ENCODE measurements at regions not wholly inside any gene's neighbourhood (a gene's known extent, or its start where the extent isn't known, plus 50 kb on each side); places are given as distances from the start of the nearest gene placed in this dataset.
A peak's percentile ranks its signal among the peaks of the same experiment; 100 is the strongest.

DNA sequence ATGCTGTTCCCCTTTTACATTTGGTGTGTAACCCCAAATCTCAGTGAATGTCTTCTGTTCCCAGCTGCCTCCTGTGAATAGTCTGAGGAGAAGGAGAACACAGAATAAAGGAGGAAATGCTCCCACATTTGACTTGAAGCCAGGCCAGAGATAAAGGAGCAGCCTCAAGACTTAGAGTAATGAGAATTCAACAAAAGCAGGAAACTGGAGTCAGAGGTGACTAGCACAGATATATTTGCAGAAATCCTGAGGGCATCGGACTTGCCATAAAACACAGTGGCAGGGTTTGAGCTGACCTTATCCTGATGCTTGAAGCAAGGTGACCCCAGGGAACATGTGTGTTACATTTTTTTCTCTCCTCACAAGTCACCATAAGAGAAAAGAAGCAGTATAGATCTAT, 291.4 kb upstream of the RND3 start:
- Histone ChIP-seq H3K4me3 (ENCODE audit: low read length) (no peak overlapping the region), H3K9me3 (ENCODE audit: control insufficient read depth, insufficient read depth, low read length) (no peaks in the 10 kb centered on the region), H3K36me3 (ENCODE audit: control insufficient read depth, insufficient read depth, low read length) (no peaks in the 10 kb centered on the region), H3K27ac (ENCODE audit: low read length) (no peak overlapping the region), H3K4me1 (ENCODE audit: control insufficient read depth, insufficient read depth, low read length) (no peaks in the 10 kb centered on the region), H3K27me3 (ENCODE audit: control insufficient read depth, insufficient read depth, low read length) (no peaks in the 10 kb centered on the region)
- DNase-seq (ENCODE audit: low read depth, low spot score): no peak
- WGBS (ENCODE audit: insufficient coverage, insufficient read length): no CpG with 5 or more reads among the region's 1 CpG

DNA sequence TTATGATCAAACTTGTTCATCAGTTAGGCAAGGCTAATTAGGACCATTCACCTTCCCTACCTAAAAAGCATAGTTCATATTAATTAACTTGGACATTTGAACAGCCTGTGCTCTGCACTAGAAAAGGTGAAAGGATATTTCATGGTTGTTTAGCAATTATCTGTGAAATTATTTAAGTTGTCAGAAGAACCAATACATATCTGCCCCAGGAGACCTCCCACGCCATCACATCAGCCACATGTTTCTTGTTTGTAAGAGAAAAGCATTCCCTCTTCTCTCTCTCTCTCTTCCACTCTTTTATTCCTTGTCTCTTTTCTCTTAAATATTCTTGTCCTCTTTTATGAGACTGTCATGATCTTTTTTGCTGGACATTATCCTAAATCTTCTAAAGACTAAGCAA, 282.0 kb upstream of the RND3 start:
- Histone ChIP-seq H3K27ac (ENCODE audit: low read length) (no peak overlapping the region), H3K4me3 (ENCODE audit: low read length) (no peak overlapping the region), H3K27me3 (ENCODE audit: control insufficient read depth, insufficient read depth, low read length) (no peaks in the 10 kb centered on the region), H3K36me3 (ENCODE audit: control insufficient read depth, insufficient read depth, low read length) (no peaks in the 10 kb centered on the region), H3K9me3 (ENCODE audit: control insufficient read depth, insufficient read depth, low read length) (no peaks in the 10 kb centered on the region), H3K4me1 (ENCODE audit: control insufficient read depth, insufficient read depth, low read length) (no peaks in the 10 kb centered on the region)
- no CpG with 5 or more reads among the region's 1 CpG for WGBS (ENCODE audit: insufficient coverage, insufficient read length)
- DNase-seq (ENCODE audit: low read depth, low spot score): no peak

DNA sequence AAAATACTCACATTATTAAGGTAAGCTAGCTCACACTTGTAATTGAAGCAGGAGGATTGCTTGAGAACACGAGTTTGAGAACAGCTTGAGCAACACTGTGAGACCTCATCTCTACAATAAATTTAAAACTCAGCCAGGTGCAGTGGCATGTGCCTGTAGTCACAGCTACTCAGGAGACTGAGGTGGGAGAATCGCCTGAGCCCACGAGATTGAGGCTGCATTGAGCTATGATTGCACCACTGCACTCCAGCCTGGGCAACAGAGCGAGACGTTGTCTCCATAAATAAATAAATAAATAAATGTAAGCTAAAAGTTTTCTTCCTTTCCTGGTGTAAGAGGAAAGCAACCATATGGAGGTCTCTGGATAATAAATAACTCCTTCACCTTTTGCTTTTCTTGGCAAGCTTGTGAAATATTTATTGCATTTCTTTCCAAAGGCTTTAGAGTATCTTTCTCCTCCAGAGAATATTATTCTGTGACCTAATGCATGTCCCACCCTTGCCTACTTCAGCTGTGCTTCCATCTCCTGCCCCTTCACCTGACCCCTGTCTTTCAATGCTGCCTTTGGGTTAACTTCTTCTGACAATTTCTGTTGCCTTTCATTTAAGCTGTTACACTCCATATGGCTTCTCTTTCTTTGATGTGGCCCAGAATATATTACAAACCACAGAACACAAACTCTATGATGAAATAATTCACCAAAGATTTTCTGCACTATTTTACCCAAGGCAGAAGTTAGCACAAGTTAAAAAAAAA, 280.7 kb upstream of the RND3 start:
- no peak for DNase-seq (ENCODE audit: low read depth, low spot score)
- Histone ChIP-seq H3K27ac (ENCODE audit: low read length) (no peak overlapping the region), H3K36me3 (ENCODE audit: control insufficient read depth, insufficient read depth, low read length) (no peaks in the 10 kb centered on the region), H3K4me3 (ENCODE audit: low read length) (no peak overlapping the region), H3K4me1 (ENCODE audit: control insufficient read depth, insufficient read depth, low read length) (no peaks in the 10 kb centered on the region), H3K9me3 (ENCODE audit: control insufficient read depth, insufficient read depth, low read length) (no peaks in the 10 kb centered on the region), H3K27me3 (ENCODE audit: control insufficient read depth, insufficient read depth, low read length) (no peaks in the 10 kb centered on the region)
- WGBS (ENCODE audit: insufficient coverage, insufficient read length): no CpG with 5 or more reads among the region's 5 CpGs

DNA sequence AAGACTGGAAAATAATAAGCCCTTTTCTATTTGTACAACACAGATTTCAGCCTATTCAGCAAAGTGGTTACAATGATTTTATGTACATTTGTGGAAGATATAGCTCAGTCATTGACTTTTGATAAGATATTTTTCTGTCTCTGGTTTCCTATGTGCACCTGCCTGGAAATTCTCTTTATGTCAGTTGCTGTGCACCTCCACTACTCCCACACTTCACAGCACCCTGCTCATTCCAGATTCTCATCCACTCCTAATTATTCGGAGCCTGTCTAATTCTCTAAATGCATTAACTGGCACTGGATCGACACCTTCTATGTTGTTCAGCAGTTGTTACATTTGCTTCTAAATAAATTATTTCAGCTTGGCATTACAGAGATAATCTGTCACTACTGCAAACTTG, 275.1 kb upstream of the RND3 start:
- Histone ChIP-seq H3K27ac (ENCODE audit: low read length) (no peak overlapping the region), H3K4me1 (ENCODE audit: control insufficient read depth, insufficient read depth, low read length) (no peaks in the 10 kb centered on the region), H3K9me3 (ENCODE audit: control insufficient read depth, insufficient read depth, low read length) (no peaks in the 10 kb centered on the region), H3K36me3 (ENCODE audit: control insufficient read depth, insufficient read depth, low read length) (no peaks in the 10 kb centered on the region), H3K4me3 (ENCODE audit: low read length) (no peak overlapping the region), H3K27me3 (ENCODE audit: control insufficient read depth, insufficient read depth, low read length) (no peaks in the 10 kb centered on the region)
- DNase-seq (ENCODE audit: low read depth, low spot score): no peak
- no CpG with 5 or more reads among the region's 2 CpGs for WGBS (ENCODE audit: insufficient coverage, insufficient read length)

DNA sequence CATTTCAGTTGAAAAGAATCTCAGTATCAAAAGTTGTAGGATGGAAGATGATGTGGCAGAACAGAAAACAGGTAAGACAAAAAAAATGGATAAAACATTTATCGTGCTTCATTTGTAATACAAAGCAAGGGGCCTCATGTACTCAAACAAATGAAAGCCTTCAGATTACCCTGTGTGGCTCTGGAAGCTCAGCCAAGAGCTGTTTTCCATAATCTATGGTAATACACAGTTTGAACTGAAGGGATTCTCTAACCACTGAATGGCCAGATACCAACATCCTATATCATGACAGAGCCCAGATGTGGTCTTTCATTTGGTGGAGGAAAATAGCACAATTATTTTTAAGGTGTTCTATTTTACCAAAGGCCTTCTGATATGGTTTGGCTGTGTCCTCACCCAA, 272.1 kb upstream of the RND3 start:
- WGBS (ENCODE audit: insufficient coverage, insufficient read length): no CpG with 5 or more reads among the region's 1 CpG
- H3K36me3 ChIP-seq (ENCODE audit: control insufficient read depth, insufficient read depth, low read length): no peaks in the 10 kb centered on the region
- DNase-seq (ENCODE audit: low read depth, low spot score): no peak
- H3K4me1 ChIP-seq (ENCODE audit: control insufficient read depth, insufficient read depth, low read length): no peaks in the 10 kb centered on the region
- no peak overlapping the region for H3K4me3 ChIP-seq (ENCODE audit: low read length)
- H3K27me3 ChIP-seq (ENCODE audit: control insufficient read depth, insufficient read depth, low read length): no peaks in the 10 kb centered on the region
- H3K27ac ChIP-seq (ENCODE audit: low read length): no peak overlapping the region
- no peaks in the 10 kb centered on the region for H3K9me3 ChIP-seq (ENCODE audit: control insufficient read depth, insufficient read depth, low read length)

DNA sequence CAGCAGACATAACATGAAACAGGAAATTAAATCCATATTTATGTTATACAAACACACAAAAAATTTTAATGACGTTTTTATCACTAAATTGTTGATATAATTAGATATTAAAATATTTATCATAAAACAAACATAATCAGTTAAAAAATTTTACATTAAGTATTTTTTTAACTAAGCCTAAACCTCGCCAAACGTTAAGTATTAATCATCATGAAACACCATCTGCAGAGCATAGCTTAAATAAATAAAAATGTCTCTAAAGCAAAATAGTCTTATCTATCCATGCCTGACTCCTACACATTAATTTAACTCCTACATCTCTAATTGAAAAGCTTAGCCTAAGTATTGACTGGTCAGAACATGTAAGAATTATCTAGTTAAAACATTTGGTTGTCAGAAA, 271.6 kb upstream of the RND3 start:
- Histone ChIP-seq H3K4me3 (ENCODE audit: low read length) (no peak overlapping the region), H3K27me3 (ENCODE audit: control insufficient read depth, insufficient read depth, low read length) (no peaks in the 10 kb centered on the region), H3K27ac (ENCODE audit: low read length) (no peak overlapping the region), H3K4me1 (ENCODE audit: control insufficient read depth, insufficient read depth, low read length) (no peaks in the 10 kb centered on the region), H3K36me3 (ENCODE audit: control insufficient read depth, insufficient read depth, low read length) (no peaks in the 10 kb centered on the region), H3K9me3 (ENCODE audit: control insufficient read depth, insufficient read depth, low read length) (no peaks in the 10 kb centered on the region)
- no CpG with 5 or more reads among the region's 3 CpGs for WGBS (ENCODE audit: insufficient coverage, insufficient read length)
- no peak for DNase-seq (ENCODE audit: low read depth, low spot score)

DNA sequence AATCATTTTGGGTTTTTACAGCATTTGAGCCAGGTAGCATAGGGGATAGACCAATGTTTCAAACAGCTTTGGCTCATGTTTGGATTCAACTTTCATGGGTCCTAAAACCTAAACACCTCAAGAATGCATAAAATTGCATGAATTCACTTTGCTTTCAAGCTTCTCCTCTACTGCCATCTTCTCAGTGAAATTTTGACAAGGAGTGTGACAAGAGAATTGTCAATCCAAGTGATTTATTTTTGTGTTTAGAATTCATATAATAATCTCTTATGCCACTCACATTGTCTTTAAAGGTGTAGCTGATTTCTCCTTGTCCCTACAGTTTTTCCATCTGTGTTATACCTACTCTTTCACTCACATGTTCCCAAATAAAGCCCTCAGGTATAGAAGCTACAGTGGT, 264.8 kb upstream of the RND3 start:
- no peaks in the 10 kb centered on the region for H3K27me3 ChIP-seq (ENCODE audit: control insufficient read depth, insufficient read depth, low read length)
- no peaks in the 10 kb centered on the region for H3K36me3 ChIP-seq (ENCODE audit: control insufficient read depth, insufficient read depth, low read length)
- H3K4me1 ChIP-seq (ENCODE audit: control insufficient read depth, insufficient read depth, low read length): no peaks in the 10 kb centered on the region; the same call in 1 of the 2 replicates
- H3K27ac ChIP-seq (ENCODE audit: low read length): no peak overlapping the region
- no peak for DNase-seq (ENCODE audit: low read depth, low spot score)
- H3K4me3 ChIP-seq (ENCODE audit: low read length): no peak overlapping the region
- no peaks in the 10 kb centered on the region for H3K9me3 ChIP-seq (ENCODE audit: control insufficient read depth, insufficient read depth, low read length)

DNA sequence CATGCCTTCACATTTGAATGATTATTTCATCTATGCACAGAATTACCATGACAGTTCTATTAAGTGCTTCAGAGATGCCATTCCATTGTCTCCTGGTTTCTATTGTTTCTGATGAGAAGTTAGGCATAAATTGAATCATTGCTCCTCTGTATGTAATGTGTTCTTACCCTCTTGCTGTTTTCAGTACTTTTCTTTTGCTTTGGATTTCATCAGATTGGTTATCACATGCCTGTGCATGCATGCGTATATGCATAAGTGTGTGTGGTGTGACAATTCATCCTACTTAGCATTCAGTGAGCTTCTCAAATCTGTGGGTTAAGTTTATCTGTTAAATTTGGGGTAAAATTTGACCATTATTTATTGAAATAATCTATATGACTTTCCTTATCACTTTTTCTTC, 263.3 kb upstream of the RND3 start:
- Histone ChIP-seq H3K36me3 (ENCODE audit: control insufficient read depth, insufficient read depth, low read length) (no peaks in the 10 kb centered on the region), H3K4me3 (ENCODE audit: low read length) (no peak overlapping the region), H3K27me3 (ENCODE audit: control insufficient read depth, insufficient read depth, low read length) (no peaks in the 10 kb centered on the region), H3K27ac (ENCODE audit: low read length) (no peak overlapping the region), H3K9me3 (ENCODE audit: control insufficient read depth, insufficient read depth, low read length) (no peaks in the 10 kb centered on the region), H3K4me1 (ENCODE audit: control insufficient read depth, insufficient read depth, low read length) (no peaks in the 10 kb centered on the region; the same call in 1 of the 2 replicates)
- WGBS (ENCODE audit: insufficient coverage, insufficient read length): no CpG with 5 or more reads among the region's 1 CpG
- no peak for DNase-seq (ENCODE audit: low read depth, low spot score)

DNA sequence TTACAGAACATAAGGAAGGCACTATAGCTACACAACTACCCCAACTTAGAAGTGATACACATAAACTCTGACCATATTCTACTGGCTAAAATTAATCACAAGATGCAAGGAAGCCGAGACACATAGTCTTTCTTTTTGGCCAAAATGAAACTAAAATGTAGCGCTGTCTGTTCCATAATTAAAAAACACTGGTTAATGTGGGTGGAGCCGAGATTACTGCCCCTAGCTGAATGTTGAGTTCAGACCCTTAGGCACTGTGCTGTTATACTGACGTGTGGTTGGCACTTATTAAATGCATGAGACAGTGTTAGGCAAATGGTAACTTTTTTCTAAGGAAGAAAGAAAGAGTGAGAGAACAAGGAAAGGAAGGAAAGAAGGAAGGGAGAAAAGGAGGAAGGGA, 254.6 kb upstream of the RND3 start:
- H3K27me3 ChIP-seq (ENCODE audit: control insufficient read depth, insufficient read depth, low read length): no peaks in the 10 kb centered on the region
- no peaks in the 10 kb centered on the region for H3K36me3 ChIP-seq (ENCODE audit: control insufficient read depth, insufficient read depth, low read length)
- H3K4me3 ChIP-seq (ENCODE audit: low read length): no peak overlapping the region
- no peaks in the 10 kb centered on the region for H3K9me3 ChIP-seq (ENCODE audit: control insufficient read depth, insufficient read depth, low read length)
- WGBS (ENCODE audit: insufficient coverage, insufficient read length): no CpG with 5 or more reads among the region's 4 CpGs
- H3K4me1 ChIP-seq (ENCODE audit: control insufficient read depth, insufficient read depth, low read length): no peaks in the 10 kb centered on the region
- no peak for DNase-seq (ENCODE audit: low read depth, low spot score)
- H3K27ac ChIP-seq (ENCODE audit: low read length): no peak overlapping the region

DNA sequence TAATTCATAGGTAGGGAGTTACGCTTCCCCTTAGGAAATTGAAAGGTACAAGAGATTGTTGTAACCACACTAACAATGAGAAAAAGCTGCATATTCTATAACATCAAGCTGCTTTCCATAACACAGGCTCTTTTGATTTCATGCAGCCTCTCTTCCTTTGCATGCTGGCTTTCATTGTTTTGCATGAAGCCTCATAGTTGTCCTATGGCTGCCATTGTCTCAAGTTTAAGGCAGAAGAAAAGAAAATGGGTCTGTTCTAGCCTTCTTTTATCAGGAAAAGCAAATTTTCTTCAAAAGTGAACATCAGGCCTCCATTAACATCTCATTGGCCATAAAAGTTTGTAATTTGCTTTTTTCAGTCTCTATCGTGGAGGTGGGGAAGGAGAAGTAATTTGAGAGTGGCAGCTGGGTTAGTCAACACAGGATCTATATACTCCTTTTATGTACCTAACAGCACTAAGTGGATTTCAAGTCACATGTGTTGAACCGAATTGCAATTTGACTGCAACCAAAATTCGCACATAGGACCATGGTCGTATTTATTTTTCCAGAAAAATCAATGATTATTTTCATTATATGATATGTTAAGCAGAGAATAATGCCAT, 248.5 kb upstream of the RND3 start:
- Histone ChIP-seq H3K27me3 (ENCODE audit: control insufficient read depth, insufficient read depth, low read length) (no peaks in the 10 kb centered on the region), H3K4me1 (ENCODE audit: control insufficient read depth, insufficient read depth, low read length) (peaks cover 6% of the 10 kb centered on the region; the same call in 1 of the 2 replicates), H3K9me3 (ENCODE audit: control insufficient read depth, insufficient read depth, low read length) (no peaks in the 10 kb centered on the region), H3K4me3 (ENCODE audit: low read length) (no peak overlapping the region), H3K36me3 (ENCODE audit: control insufficient read depth, insufficient read depth, low read length) (no peaks in the 10 kb centered on the region), H3K27ac (ENCODE audit: low read length) (peak overlapping the region; percentile 92)
- no CpG with 5 or more reads among the region's 5 CpGs for WGBS (ENCODE audit: insufficient coverage, insufficient read length)
- DNase-seq (ENCODE audit: low read depth, low spot score): no peak
